MM.1S (cell line): ENCODE measurements at regions not wholly inside any gene's neighbourhood (a gene's known extent, or its start where the extent isn't known, plus 50 kb on each side); places are given as distances from the start of the nearest gene placed in this dataset.

Experiments used
- EZH2 ChIP-seq: fragments of 300-600 bp; sonication (generic); optimal IDR thresholded peaks from 2 replicates; pipeline ENCODE3; 2017; ENCODE audit warnings: low read depth, mild to moderate bottlenecking, antibody characterized with exemption, low read length, mixed read lengths
- TF ChIP-seq, protein P1 (sequence below): fragments of 300-600 bp; sonication (generic); IDR thresholded peaks from 2 replicates; pipeline ENCODE4 v1.5.1; 2016; ENCODE audit warnings: antibody characterized with exemption, low read length, mixed read lengths

DNA sequence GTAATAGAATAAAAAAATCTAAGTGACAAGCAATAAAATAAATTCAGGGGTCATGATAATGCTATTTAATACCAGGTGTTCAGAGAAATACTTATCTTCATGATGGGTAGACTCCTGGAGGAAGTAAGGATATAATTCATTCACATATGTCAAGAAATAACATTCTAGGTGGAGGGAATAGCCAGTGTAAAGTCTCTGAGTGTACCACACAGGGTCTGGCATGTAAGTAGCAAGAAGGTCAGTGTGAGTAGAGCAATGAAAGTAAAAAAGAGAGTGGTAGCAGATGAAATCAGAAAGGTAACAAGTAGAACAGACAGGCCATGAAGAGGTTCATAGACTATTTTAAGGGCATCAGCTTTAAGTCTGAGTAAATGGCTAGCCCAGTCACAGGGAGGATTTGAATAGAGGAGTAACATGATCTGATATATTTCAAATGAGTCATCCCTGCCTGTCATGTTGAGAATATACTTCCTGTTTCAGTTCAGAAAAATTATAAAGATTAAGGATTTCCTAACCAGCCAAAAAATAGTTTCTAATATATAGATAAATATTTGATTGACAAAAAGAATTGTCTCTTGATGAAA lies 519.9 kb downstream of the C12orf50 start:
- TF ChIP-seq, protein P1, sequence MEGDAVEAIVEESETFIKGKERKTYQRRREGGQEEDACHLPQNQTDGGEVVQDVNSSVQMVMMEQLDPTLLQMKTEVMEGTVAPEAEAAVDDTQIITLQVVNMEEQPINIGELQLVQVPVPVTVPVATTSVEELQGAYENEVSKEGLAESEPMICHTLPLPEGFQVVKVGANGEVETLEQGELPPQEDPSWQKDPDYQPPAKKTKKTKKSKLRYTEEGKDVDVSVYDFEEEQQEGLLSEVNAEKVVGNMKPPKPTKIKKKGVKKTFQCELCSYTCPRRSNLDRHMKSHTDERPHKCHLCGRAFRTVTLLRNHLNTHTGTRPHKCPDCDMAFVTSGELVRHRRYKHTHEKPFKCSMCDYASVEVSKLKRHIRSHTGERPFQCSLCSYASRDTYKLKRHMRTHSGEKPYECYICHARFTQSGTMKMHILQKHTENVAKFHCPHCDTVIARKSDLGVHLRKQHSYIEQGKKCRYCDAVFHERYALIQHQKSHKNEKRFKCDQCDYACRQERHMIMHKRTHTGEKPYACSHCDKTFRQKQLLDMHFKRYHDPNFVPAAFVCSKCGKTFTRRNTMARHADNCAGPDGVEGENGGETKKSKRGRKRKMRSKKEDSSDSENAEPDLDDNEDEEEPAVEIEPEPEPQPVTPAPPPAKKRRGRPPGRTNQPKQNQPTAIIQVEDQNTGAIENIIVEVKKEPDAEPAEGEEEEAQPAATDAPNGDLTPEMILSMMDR: no peak
- TF ChIP-seq EZH2: no peak
